Common myeloid progenitor, CD34-positive (primary cell): ENCODE measurements at regions not wholly inside any gene's neighbourhood (a gene's known extent, or its start where the extent isn't known, plus 50 kb on each side); places are given as distances from the start of the nearest gene placed in this dataset.
"Not testable (repeated sequence)": the region's sequence is repeated elsewhere in the genome, so short reads cannot be mapped to it uniquely, and the experiment has no call there.

ENCODE experiments used
- CTCF ChIA-PET: fragments of 350-600 bp; sonication (Branson Sonifier 250); formaldehyde crosslinking; loops from one replicate; lab custom pipeline; 2021; ENCODE audit warnings: antibody characterized with exemption; lab: Charles Lee
- POLR2A ChIA-PET: fragments of 350-600 bp; sonication (Branson Sonifier 250); formaldehyde crosslinking; loops from one replicate; lab custom pipeline; 2021; ENCODE audit warnings: antibody characterized with exemption; lab: Charles Lee
- DNase-seq, 3 donors: peaks; one replicate each; pipeline versions ENCODE4 v3.0.0 to v3.0.0-alpha.2; 2013
- H3K27ac ChIP-seq, 2 experiments: 1 replicate in 1 of 2; 2 replicates in 1 of 2; pipeline ENCODE4 v1.7.0; 2013; ENCODE audit warnings: inconsistent platforms in 2 of 2, low read length in 2 of 2, mild to moderate bottlenecking in 2 of 2, low read depth in 1 of 2, moderate library complexity in 1 of 2; ENCODE audit not compliant: severe bottlenecking in 2 of 2, insufficient read depth in 1 of 2, poor library complexity in 1 of 2
- H3K27me3 ChIP-seq, 5 experiments: replicated peaks in 2 of 5; 1 replicate in 3 of 5; 2 replicates in 2 of 5; pipeline versions ENCODE4 v1.6.1 to v1.7.0; 2013; ENCODE audit warnings: low read length in 4 of 5, mild to moderate bottlenecking in 2 of 5, moderate library complexity in 2 of 5, inconsistent platforms in 1 of 5; ENCODE audit not compliant: insufficient read depth in 5 of 5, control insufficient read depth in 4 of 5
- H3K36me3 ChIP-seq, 4 experiments: 1 replicate in 2 of 4; 2 replicates in 2 of 4; pipeline versions ENCODE4 v1.6.1 to v1.7.0; 2013; ENCODE audit warnings: low read length in 3 of 4, control low read depth in 1 of 4, mild to moderate bottlenecking in 1 of 4; ENCODE audit not compliant: control insufficient read depth in 4 of 4, insufficient read depth in 4 of 4
- H3K4me1 ChIP-seq, 4 experiments: 1 replicate in 3 of 4; 2 replicates in 1 of 4; pipeline versions ENCODE4 v1.6.1 to v1.7.1; 2013; ENCODE audit warnings: low read length in 3 of 4, mild to moderate bottlenecking in 3 of 4, control low read depth in 1 of 4, inconsistent platforms in 1 of 4, moderate library complexity in 1 of 4; ENCODE audit not compliant: control insufficient read depth in 4 of 4, insufficient read depth in 4 of 4; ENCODE audit errors: control extremely low read depth in 1 of 4
- H3K4me3 ChIP-seq, 7 experiments: 1 replicate in 4 of 7; 2 replicates in 3 of 7; pipeline versions ENCODE4 v1.5.1 to v1.7.0; 2013; ENCODE audit warnings: mild to moderate bottlenecking in 7 of 7, low read length in 6 of 7, moderate library complexity in 6 of 7, inconsistent platforms in 2 of 7, low read depth in 2 of 7, control low read depth in 1 of 7; ENCODE audit not compliant: insufficient read depth in 4 of 7, control insufficient read depth in 1 of 7; ENCODE audit errors: extremely low read depth in 1 of 7
- H3K9me3 ChIP-seq, 5 experiments: 1 replicate in 4 of 5; 2 replicates in 1 of 5; pipeline versions ENCODE4 v1.6.1 to v1.7.1; 2013; ENCODE audit warnings: low read length in 4 of 5, mild to moderate bottlenecking in 2 of 5, inconsistent platforms in 1 of 5, low read depth in 1 of 5, moderate library complexity in 1 of 5; ENCODE audit not compliant: control insufficient read depth in 4 of 5, insufficient read depth in 2 of 5; ENCODE audit errors: control extremely low read depth in 1 of 5
- WGBS: methylation state at CpG from one replicate; pipeline ENCODE4 v1.1.5; 2013; ENCODE audit not compliant: insufficient coverage; 5-methylcytosine and 5-hydroxymethylcytosine counted together

GRCh38 chr6:144410574-144410973, 125.4 kb downstream of the UTRN start:
- H3K9me3 ChIP-seq, H3K27me3 ChIP-seq, POLR2A ChIA-PET, H3K27ac ChIP-seq, H3K4me3 ChIP-seq, CTCF ChIA-PET, H3K36me3 ChIP-seq, DNase-seq: not testable (repeated sequence)
- WGBS: no CpG with 5 or more reads among the region's 2 CpGs
- peaks cover 0 to 11% (median 3%) of the 10 kb centered on the region in 4 experiments for H3K4me1 ChIP-seq

- no peak overlapping the region for H3K27ac ChIP-seq
- peak in 2 of 3 donors; percentile 40 to 45 for DNase-seq
- H3K27me3 ChIP-seq: no peaks in the 10 kb centered on the region
- WGBS: 87% methylated on average over 3 of the region's 6 CpGs
- CTCF ChIA-PET: no interaction called here
- POLR2A ChIA-PET: no interaction called here
- no peaks in the 10 kb centered on the region for H3K9me3 ChIP-seq
- H3K36me3 ChIP-seq: peaks cover 0 to 2% (median 0%) of the 10 kb centered on the region in 4 experiments
- peaks cover 0 to 13% (median 3%) of the 10 kb centered on the region in 4 experiments for H3K4me1 ChIP-seq
- H3K4me3 ChIP-seq: peak overlapping the region in 1 of 7 experiments; percentile 25
Observed at GRCh38 chr6:144411531-144412165, 126.5 kb downstream of the UTRN start.

GRCh38 chr6:144413418-144413817, 128.3 kb downstream of the UTRN start:
- Histone ChIP-seq H3K27ac (no peak overlapping the region), H3K4me3 (no peak overlapping the region), H3K4me1 (peaks cover 0 to 9% (median 0%) of the 10 kb centered on the region in 4 experiments), H3K27me3 (no peaks in the 10 kb centered on the region), H3K9me3 (peaks cover 0 to 1% (median 0%) of the 10 kb centered on the region in 5 experiments), H3K36me3 (no peaks in the 10 kb centered on the region)
- CTCF ChIA-PET: no interaction called here
- POLR2A ChIA-PET: no interaction called here
- no CpG with 5 or more reads among the region's 4 CpGs for WGBS
- no peak for DNase-seq

- Histone ChIP-seq H3K9me3 (peaks cover 0 to 1% (median 0%) of the 10 kb centered on the region in 5 experiments), H3K27me3 (no peaks in the 10 kb centered on the region), H3K4me3 (no peak overlapping the region), H3K36me3 (no peaks in the 10 kb centered on the region), H3K27ac (no peak overlapping the region), H3K4me1 (peaks cover 0 to 15% (median 2%) of the 10 kb centered on the region in 4 experiments)
- ChIA-PET POLR2A (no interaction called here), CTCF (interaction anchor here (0.8 kb wide), 1 partner anchor 23 kb away, joined by 3 read pairs; no protein-coding TSS in a partner anchor)
- WGBS: 100% methylated on average over 3 of the region's 3 CpGs
- DNase-seq: no peak
Observed at GRCh38 chr6:144415014-144415413, 129.9 kb downstream of the UTRN start.

- Histone ChIP-seq H3K27me3 (no peaks in the 10 kb centered on the region), H3K4me3 (no peak overlapping the region), H3K4me1 (peaks cover 0 to 15% (median 2%) of the 10 kb centered on the region in 4 experiments), H3K9me3 (peaks cover 0 to 1% (median 0%) of the 10 kb centered on the region in 5 experiments), H3K36me3 (no peaks in the 10 kb centered on the region), H3K27ac (no peak overlapping the region)
- POLR2A ChIA-PET: no interaction called here
- CTCF ChIA-PET: no interaction called here
- WGBS: no CpG with 5 or more reads among the region's 2 CpGs
- no peak for DNase-seq
Observed at GRCh38 chr6:144415835-144416237, 130.7 kb downstream of the UTRN start.

- CTCF ChIA-PET: no interaction called here
Observed at GRCh38 chr6:144416244-144416643, 131.1 kb downstream of the UTRN start.

GRCh38 chr6:144416773-144417172, 131.6 kb downstream of the UTRN start:
- no peak for DNase-seq
- ChIA-PET POLR2A (no interaction called here), CTCF (no interaction called here)
- Histone ChIP-seq H3K4me3 (no peak overlapping the region), H3K27me3 (no peaks in the 10 kb centered on the region), H3K9me3 (peaks cover 0 to 1% (median 0%) of the 10 kb centered on the region in 5 experiments), H3K27ac (no peak overlapping the region), H3K4me1 (peaks cover 0 to 10% (median 2%) of the 10 kb centered on the region in 4 experiments), H3K36me3 (peaks cover 0 to 2% (median 0%) of the 10 kb centered on the region in 4 experiments)
- no CpG with 5 or more reads among the region's 1 CpG for WGBS

More at GRCh38 chr6:144416244-144416643, 131.1 kb downstream of the UTRN start:
- no peak for DNase-seq
- Histone ChIP-seq H3K4me1 (peaks cover 0 to 14% (median 2%) of the 10 kb centered on the region in 4 experiments), H3K27me3 (no peaks in the 10 kb centered on the region), H3K4me3 (no peak overlapping the region), H3K36me3 (no peaks in the 10 kb centered on the region), H3K9me3 (peaks cover 0 to 1% (median 0%) of the 10 kb centered on the region in 5 experiments), H3K27ac (no peak overlapping the region)
- WGBS: 100% methylated on average over 1 of the region's 4 CpGs
- POLR2A ChIA-PET: no interaction called here
